ENCODE measurements at regions not wholly inside any gene's neighbourhood (a gene's known extent, or its start where the extent isn't known, plus 50 kb on each side); places are given as distances from the start of the nearest gene placed in this dataset.

GRCh38 chr6:94260765-94261164 is 841.4 kb upstream of the EPHA7 start:
- Histone ChIP-seq H3K9me3 (ENCODE audit: control insufficient read depth, low read depth, low read length) (no peaks in the 10 kb centered on the region), H3K9ac (ENCODE audit: control insufficient read depth, extremely low read depth, insufficient read depth, low read length) (no peak overlapping the region), H3K4me3 (ENCODE audit: control insufficient read depth in 2 of 3, extremely low read depth in 1 of 3, insufficient read depth in 2 of 3, low read depth in 1 of 3, low read length in 3 of 3) (no peak overlapping the region), H3K79me2 (ENCODE audit: control insufficient read depth, insufficient read depth, low read length) (no peaks in the 10 kb centered on the region), H4K20me1 (ENCODE audit: control insufficient read depth, extremely low read depth, insufficient read depth, low read length) (no peaks in the 10 kb centered on the region), H3K4me2 (ENCODE audit: control insufficient read depth, extremely low read depth, insufficient read depth, low read depth, low read length) (no peak overlapping the region), H3K27me3 (ENCODE audit: control insufficient read depth, extremely low read depth, insufficient read depth, low read length) (no peaks in the 10 kb centered on the region), H3K27ac (ENCODE audit: control insufficient read depth, insufficient read depth, low read length) (no peak overlapping the region), H3K4me1 (ENCODE audit: control insufficient read depth, extremely low read depth, insufficient read depth, low read length) (no peaks in the 10 kb centered on the region), H2AFZ (ENCODE audit: control insufficient read depth, low read length) (no peak overlapping the region), H3K36me3 (ENCODE audit: control insufficient read depth in 2 of 2, extremely low read depth in 1 of 2, insufficient read depth in 2 of 2, low read length in 2 of 2) (no peaks in the 10 kb centered on the region), H3K9me1 (ENCODE audit: control insufficient read depth, extremely low read depth, insufficient read depth, low read length) (no peaks in the 10 kb centered on the region)
- no peak for FAIRE-seq
- TF ChIP-seq CTCF (optimal IDR thresholded peaks at IDR 0.05 in 1 of 3, IDR thresholded peaks at IDR 0.05 in 1 of 3, conservative IDR thresholded peaks at IDR 0.05 in 1 of 3; ENCODE audit: extremely low read depth in 1 of 3, insufficient read depth in 2 of 3, low read length in 3 of 3) (no peak), EZH2 (IDR thresholded peaks at IDR 0.05; ENCODE audit: low read length) (no peak)
- dilution Hi-C loops (cut with MboI; ENCODE audit: extremely low pct_ligation_motif_present, low sequenced_read_pairs) = no loop called here
- no peak for DNase-seq (ENCODE audit: low read depth, low spot score)

GRCh38 chr6:94254689-94255088 is 835.3 kb upstream of the EPHA7 start:
- H3K36me3 ChIP-seq (ENCODE audit: control insufficient read depth in 2 of 2, extremely low read depth in 1 of 2, insufficient read depth in 2 of 2, low read length in 2 of 2) = no peaks in the 10 kb centered on the region
- no peaks in the 10 kb centered on the region for H3K9me3 ChIP-seq (ENCODE audit: control insufficient read depth, low read depth, low read length)
- H3K27me3 ChIP-seq (ENCODE audit: control insufficient read depth, extremely low read depth, insufficient read depth, low read length) = no peaks in the 10 kb centered on the region
- no peak overlapping the region for H3K4me3 ChIP-seq (ENCODE audit: control insufficient read depth in 2 of 3, extremely low read depth in 1 of 3, insufficient read depth in 2 of 3, low read depth in 1 of 3, low read length in 3 of 3)
- FAIRE-seq (no peak), DNase-seq (ENCODE audit: low read depth, low spot score) (no peak)
- H3K27ac ChIP-seq (ENCODE audit: control insufficient read depth, insufficient read depth, low read length) = no peak overlapping the region
- H3K9me1 ChIP-seq (ENCODE audit: control insufficient read depth, extremely low read depth, insufficient read depth, low read length) = no peaks in the 10 kb centered on the region
- no peaks in the 10 kb centered on the region for H3K79me2 ChIP-seq (ENCODE audit: control insufficient read depth, insufficient read depth, low read length)
- TF ChIP-seq EZH2 (IDR thresholded peaks at IDR 0.05; ENCODE audit: low read length) (no peak), CTCF (optimal IDR thresholded peaks at IDR 0.05 in 1 of 3, IDR thresholded peaks at IDR 0.05 in 1 of 3, conservative IDR thresholded peaks at IDR 0.05 in 1 of 3; ENCODE audit: extremely low read depth in 1 of 3, insufficient read depth in 2 of 3, low read length in 3 of 3) (peak in 2 of 3 experiments; percentile 12 to 17)
- no peaks in the 10 kb centered on the region for H4K20me1 ChIP-seq (ENCODE audit: control insufficient read depth, extremely low read depth, insufficient read depth, low read length)
- H3K4me2 ChIP-seq (ENCODE audit: control insufficient read depth, extremely low read depth, insufficient read depth, low read depth, low read length) = no peak overlapping the region
- dilution Hi-C loops (cut with MboI; ENCODE audit: extremely low pct_ligation_motif_present, low sequenced_read_pairs) = no loop called here
- no peak overlapping the region for H2AFZ ChIP-seq (ENCODE audit: control insufficient read depth, low read length)
- H3K9ac ChIP-seq (ENCODE audit: control insufficient read depth, extremely low read depth, insufficient read depth, low read length) = no peak overlapping the region
- no peaks in the 10 kb centered on the region for H3K4me1 ChIP-seq (ENCODE audit: control insufficient read depth, extremely low read depth, insufficient read depth, low read length)
